Activated CD4-positive, alpha-beta T cell treated with anti-CD3 and anti-CD28 coated beads, Interleukin-10, Interleukin-2, amounts not matched to agents 100 ng/mL and 50 ng/mL, durations not matched to agents 16 hours and 8 hours (primary cell): ENCODE measurements at regions not wholly inside any gene's neighbourhood (a gene's known extent, or its start where the extent isn't known, plus 50 kb on each side); places are given as distances from the start of the nearest gene placed in this dataset.

Experiments
- DNase-seq: peaks from one replicate; pipeline ENCODE4 v3.0.0-alpha.2; 2020

- DNase-seq: no peak
Observed at GRCh38 chr21:29443411-29444010, 144.8 kb downstream of the BACH1 start.

DNA sequence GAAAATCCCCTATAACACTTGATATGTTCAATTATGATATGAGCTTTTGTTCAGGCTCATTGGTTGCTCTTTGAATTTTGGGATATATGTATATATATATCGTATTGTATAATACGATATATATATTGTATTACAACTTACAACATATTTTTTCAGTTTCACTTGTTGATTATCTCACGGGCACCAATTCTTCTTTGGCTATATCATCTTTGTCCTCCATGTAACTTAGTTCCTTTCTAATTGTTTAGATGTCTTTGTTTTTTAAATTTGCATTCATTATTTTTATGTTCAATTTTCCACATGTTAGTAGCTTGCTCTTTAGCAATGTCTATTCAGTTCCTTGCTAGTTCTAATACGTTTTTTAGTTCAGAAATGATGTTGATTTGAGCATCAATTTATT is 150.0 kb downstream of the BACH1 start:
- no peak for DNase-seq

DNA sequence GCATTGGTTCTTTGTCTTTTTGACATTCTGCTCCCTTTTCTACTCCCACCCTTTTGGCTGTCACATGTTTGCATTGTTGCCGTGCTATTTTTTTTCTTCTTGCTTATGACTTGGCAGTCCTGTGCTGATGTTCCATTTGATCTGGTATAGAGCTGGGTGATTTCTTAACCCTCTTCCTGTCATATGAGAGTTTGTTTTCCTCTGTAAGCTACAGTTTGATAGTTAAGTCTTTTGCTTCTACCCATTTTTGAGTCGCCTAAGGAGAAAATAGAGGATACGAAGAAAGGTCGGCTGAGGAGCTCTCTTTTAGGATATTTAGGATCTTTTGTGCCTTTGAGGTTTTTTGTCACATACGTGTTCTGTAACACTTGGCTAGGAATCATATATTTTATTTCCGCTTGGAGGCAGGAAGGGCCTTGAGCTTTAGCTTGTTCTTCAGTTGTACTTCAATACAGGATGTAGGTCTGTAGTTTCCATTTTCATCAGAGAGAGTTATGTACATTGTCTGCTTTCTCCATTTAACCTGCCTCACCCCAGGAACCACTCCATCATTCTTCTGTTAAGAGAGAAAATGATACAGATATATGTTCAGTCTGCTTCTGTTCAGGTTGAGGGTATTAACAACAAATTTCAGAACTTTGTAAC is 150.7 kb downstream of the BACH1 start:
- peak; percentile 36 for DNase-seq

DNA sequence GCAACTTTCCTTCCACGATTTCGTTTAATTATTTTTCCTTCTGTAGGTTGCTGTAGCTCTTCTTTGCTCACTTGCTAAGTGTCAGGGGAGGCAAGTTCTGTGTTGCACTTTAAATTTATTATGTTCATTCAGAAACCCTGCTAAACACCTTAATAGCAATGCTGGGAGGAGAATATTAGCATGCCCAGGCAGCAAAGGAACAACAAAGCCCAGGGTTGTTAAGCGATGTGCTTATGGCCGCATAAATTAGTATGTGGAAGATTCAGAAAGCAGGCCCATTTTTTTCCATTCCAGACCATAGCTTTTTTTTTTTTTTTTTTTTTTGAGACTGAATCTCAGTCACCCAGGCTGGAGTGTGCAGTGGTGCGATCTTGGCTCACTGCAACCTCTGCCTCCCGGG is 151.3 kb downstream of the BACH1 start:
- DNase-seq: no peak

GRCh38 chr21:29453511-29453910 is 154.8 kb downstream of the BACH1 start:
- no peak for DNase-seq

DNA sequence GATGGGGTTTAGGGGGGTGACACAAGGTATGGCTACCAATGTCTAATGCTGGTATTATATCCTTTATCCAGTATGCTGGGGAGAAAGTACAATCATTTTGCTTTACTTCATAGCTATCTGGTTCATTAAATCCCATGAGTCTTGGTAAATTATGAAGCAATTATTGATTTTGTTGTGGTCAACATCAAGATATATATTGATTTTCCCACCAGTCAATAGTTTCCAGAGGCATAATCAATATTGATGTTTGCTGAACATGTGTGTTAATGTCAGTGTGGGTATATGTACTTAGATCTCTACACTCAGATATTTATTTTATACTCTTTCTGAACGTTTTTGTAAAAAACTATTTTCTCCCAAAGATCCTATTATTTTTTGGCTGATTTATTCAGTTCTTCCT is 155.5 kb downstream of the BACH1 start:
- DNase-seq: no peak

DNA sequence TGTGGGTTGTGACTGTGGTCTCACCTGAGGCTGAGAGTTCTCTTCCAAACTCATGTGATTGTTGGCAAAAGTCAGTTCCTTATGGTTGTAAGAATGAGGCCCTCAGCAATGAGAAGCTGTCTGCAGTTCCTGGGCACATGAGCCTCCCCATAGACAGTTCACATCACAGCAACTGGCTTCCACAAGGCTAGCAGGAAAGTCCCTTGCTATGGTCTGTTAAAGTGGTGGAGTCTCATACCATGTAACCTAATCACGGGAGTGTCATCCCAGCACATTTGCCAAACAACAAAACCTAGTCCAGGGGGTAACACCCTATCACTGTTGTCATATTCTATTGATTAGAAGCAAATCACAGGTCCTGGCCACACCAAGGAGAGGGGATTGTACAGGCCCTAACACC is 163.8 kb downstream of the BACH1 start:
- DNase-seq: no peak

DNA sequence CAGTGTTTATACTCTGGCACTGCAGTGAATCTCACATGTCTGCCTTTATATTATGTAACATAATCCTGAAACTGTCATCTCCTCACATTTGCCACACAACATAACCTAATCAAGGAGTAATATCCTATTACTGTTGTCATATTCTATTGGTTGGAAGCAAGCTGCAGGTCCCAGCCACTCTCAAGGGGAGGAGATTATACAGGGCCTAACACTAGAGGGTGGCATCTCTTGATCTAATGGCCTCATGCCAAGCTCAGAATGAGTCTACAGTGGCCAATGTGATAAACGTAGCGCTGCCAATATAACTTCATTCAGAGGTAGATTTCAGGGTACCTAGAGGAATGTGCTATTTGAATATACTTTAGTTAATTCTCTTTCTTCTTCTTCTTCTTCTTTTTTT is 166.8 kb downstream of the BACH1 start:
- DNase-seq: no peak

GRCh38 chr21:29466532-29466931 is 167.8 kb downstream of the BACH1 start:
- DNase-seq: no peak

- no peak for DNase-seq
Observed at GRCh38 chr21:29470397-29470796, 171.7 kb downstream of the BACH1 start.

- DNase-seq: no peak
Observed at GRCh38 chr21:29473808-29474207, 175.1 kb downstream of the BACH1 start.

GRCh38 chr21:29475329-29475728 is 176.6 kb downstream of the BACH1 start:
- no peak for DNase-seq

- DNase-seq: no peak
Observed at GRCh38 chr21:29477347-29477746, 178.6 kb downstream of the BACH1 start.

DNA sequence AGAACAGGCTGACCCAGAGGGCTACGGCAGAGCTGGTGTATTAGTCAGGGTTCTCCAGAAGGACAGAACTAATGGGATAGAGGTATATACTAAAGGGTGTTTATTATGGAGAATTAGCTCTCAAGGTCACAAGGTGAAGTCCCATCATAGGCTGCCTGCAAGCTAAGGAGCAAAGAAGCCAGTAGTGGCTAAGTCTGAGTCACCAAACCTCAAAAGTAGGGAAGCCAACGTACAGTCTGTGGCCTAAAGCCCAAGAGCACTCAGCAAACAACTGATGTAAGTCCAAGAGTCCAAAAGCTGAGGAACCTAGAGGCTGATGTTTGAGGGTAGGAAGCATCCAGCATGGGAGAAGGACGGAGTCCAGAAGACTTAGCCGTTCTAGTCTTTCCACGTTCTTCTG is 179.2 kb downstream of the BACH1 start:
- DNase-seq: no peak

DNA sequence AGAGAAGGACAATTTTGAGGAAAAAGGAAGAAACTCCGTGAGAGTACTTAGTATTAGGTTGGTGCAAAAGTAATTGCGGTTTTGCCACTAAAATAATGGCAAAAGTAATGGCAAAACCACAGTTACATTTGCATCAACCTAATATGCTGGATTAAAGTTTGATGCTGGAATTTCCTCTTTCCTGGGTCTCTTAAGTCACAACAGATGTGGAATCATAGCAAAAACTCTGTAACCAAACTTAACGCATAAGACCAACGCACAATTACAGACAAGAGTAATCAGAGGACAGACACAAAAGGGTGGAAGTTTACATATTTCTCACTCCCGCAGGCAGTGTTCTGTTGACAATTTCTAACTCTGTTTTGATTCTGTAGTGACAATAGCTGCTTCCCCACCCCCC is 182.4 kb downstream of the BACH1 start:
- DNase-seq: no peak

GRCh38 chr21:29481641-29482040 is 182.9 kb downstream of the BACH1 start:
- no peak for DNase-seq

DNA sequence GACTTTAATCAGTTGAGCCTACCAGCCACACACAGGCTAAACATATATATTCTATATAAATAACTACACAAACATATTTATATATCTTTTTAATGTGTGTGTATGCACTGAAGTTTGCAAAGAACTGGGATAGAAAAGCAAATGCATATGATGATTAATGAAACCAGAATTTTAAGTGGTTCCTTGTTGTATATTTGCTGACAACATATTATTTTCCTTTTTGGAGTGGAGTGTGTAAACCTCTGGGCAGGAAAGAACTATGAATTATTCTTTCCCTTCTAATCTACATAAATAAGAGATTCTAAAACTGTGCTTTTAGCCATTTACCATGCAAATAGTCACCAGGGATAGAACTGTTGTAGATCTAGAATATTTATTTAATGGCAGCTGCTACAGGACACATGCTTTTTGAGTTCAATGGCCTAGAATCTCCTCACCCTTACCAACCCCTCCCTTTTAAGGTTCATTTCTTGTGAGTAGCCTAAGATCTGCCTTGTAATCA is 187.6 kb downstream of the BACH1 start:
- DNase-seq: no peak
